ENCODE measurements at regions not wholly inside any gene's neighbourhood (a gene's known extent, or its start where the extent isn't known, plus 50 kb on each side); places are given as distances from the start of the nearest gene placed in this dataset.

DNA sequence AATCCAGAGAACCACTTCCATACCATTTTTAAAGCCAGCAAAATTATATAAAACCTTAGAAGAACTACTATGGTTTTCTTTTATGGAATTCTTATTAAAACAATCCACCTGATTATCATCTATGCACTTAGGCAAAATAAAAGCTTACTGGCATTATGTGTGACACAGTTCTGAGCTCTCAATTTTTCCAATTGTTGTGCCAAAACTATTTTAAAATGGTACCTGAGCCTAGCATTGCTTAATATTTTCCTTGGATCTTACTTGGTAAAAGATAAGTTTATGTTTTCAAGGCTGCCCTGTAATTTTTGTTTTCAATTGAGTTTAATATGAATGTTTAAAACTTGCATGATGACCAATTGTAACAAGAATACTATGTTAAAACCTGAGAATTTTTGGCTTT, 201.3 kb downstream of the MAD2L1 start:
- H3K4me3 ChIP-seq (ENCODE audit: low read depth, low read length): no peak overlapping the region
- no peak overlapping the region for H3K27ac ChIP-seq
- TF ChIP-seq, protein P1, sequence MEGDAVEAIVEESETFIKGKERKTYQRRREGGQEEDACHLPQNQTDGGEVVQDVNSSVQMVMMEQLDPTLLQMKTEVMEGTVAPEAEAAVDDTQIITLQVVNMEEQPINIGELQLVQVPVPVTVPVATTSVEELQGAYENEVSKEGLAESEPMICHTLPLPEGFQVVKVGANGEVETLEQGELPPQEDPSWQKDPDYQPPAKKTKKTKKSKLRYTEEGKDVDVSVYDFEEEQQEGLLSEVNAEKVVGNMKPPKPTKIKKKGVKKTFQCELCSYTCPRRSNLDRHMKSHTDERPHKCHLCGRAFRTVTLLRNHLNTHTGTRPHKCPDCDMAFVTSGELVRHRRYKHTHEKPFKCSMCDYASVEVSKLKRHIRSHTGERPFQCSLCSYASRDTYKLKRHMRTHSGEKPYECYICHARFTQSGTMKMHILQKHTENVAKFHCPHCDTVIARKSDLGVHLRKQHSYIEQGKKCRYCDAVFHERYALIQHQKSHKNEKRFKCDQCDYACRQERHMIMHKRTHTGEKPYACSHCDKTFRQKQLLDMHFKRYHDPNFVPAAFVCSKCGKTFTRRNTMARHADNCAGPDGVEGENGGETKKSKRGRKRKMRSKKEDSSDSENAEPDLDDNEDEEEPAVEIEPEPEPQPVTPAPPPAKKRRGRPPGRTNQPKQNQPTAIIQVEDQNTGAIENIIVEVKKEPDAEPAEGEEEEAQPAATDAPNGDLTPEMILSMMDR (IDR thresholded peaks at IDR 0.05; ENCODE audit: low read depth, low read length): no peak
- no peak for DNase-seq
- no peaks in the 10 kb centered on the region for H3K27me3 ChIP-seq (ENCODE audit: insufficient read depth, low read depth, severe bottlenecking)
- no peaks in the 10 kb centered on the region for H3K9me3 ChIP-seq (ENCODE audit: severe bottlenecking)
- no peaks in the 10 kb centered on the region for H3K36me3 ChIP-seq

DNA sequence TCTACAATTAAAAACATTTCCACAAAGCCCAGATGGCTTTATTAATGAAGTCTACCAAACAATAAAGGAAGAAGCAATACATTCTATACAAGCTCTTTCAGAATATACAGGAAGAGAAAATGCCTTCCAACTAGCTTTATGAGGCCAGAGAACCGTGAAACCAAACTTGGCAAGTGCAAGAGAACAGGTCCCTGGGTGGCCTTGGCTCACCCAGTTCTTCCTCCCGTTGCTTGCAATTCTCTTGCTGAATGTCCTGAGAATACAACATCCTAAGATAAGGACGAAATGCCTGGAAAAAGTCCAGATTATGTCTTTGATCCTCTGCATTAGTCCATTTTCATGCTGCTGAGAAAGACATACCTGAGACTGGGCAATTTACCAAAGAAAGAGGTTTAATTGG, 204.9 kb downstream of the MAD2L1 start:
- Histone ChIP-seq H3K4me3 (ENCODE audit: low read depth, low read length) (no peak overlapping the region), H3K9me3 (ENCODE audit: severe bottlenecking) (no peaks in the 10 kb centered on the region), H3K36me3 (no peaks in the 10 kb centered on the region), H3K27ac (no peak overlapping the region), H3K27me3 (ENCODE audit: insufficient read depth, low read depth, severe bottlenecking) (no peaks in the 10 kb centered on the region)
- DNase-seq: no peak
- TF ChIP-seq, protein P1 (IDR thresholded peaks at IDR 0.05; ENCODE audit: low read depth, low read length): no peak

DNA sequence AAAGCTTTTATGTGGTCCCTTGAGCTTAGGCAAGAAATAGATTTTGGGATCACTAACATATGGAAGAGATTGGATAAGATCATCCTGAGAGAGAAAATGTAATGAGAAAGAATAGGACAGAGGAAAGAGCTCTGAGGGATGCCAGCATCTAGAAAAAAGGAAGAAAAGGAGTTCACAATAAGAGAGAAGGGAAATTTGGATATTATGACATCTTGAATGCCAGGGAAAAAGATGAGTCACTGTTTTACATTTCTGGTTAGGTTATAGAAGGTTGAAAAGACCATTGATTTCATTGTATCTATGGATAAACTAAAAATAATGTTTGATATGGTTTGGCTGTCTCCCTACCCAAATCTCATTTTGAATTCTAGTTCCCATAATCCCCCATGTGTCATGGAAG, 208.5 kb downstream of the MAD2L1 start:
- Histone ChIP-seq H3K9me3 (ENCODE audit: severe bottlenecking) (no peaks in the 10 kb centered on the region), H3K27ac (no peak overlapping the region), H3K27me3 (ENCODE audit: insufficient read depth, low read depth, severe bottlenecking) (no peaks in the 10 kb centered on the region), H3K4me3 (ENCODE audit: low read depth, low read length) (no peak overlapping the region), H3K36me3 (no peaks in the 10 kb centered on the region)
- no peak for DNase-seq
- TF ChIP-seq, protein P1 (IDR thresholded peaks at IDR 0.05; ENCODE audit: low read depth, low read length): no peak

DNA sequence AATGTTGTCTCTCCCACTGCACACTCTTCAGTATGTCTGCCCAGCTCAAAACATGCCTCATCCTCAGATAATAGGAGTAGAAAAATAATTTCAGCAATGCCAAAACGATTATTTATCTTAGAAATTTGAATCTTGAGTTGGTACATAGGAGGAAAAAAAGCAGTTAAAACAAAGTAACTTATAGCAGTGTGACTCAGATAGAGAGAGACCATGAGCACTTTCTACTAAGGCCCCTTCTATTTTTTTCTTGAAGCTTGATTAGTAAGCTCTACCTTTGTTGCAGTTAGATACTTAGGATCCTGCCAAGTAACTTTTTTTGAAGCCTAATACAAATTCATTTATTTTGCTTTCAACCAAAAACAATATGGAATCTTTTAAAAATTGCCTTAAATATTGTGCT, 212.3 kb downstream of the MAD2L1 start:
- H3K27me3 ChIP-seq (ENCODE audit: insufficient read depth, low read depth, severe bottlenecking): no peaks in the 10 kb centered on the region
- DNase-seq: no peak
- TF ChIP-seq, protein P1 (IDR thresholded peaks at IDR 0.05; ENCODE audit: low read depth, low read length): no peak

DNA sequence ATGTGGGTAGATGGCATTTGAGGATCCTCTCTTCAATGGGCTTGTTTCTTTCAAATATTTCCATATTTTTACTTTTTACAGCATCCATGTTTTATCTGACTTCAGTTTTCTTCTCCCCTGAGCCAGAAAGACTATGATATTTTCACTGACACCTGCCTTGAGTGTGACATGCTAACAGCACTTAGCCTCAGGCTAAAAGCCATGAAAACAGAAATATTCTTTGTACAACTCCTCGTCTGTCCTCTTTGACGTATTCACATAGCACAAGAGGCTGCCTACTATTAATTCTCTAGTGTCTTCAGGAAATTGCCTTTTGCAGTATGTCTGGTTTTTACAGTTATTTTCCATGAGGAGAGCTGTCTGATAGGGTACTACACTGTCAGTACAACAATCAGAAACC, 215.0 kb downstream of the MAD2L1 start:
- Histone ChIP-seq H3K27ac (no peak overlapping the region), H3K27me3 (ENCODE audit: insufficient read depth, low read depth, severe bottlenecking) (no peaks in the 10 kb centered on the region), H3K9me3 (ENCODE audit: severe bottlenecking) (no peaks in the 10 kb centered on the region), H3K4me3 (ENCODE audit: low read depth, low read length) (no peak overlapping the region), H3K36me3 (no peaks in the 10 kb centered on the region)
- DNase-seq: no peak
- TF ChIP-seq, protein P1 (IDR thresholded peaks at IDR 0.05; ENCODE audit: low read depth, low read length): no peak

More for the DNA sequence above, 212.3 kb downstream of the MAD2L1 start:
- H3K9me3 ChIP-seq (ENCODE audit: severe bottlenecking): no peaks in the 10 kb centered on the region
- no peaks in the 10 kb centered on the region for H3K36me3 ChIP-seq
- H3K27ac ChIP-seq: no peak overlapping the region
- no peak overlapping the region for H3K4me3 ChIP-seq (ENCODE audit: low read depth, low read length)

DNA sequence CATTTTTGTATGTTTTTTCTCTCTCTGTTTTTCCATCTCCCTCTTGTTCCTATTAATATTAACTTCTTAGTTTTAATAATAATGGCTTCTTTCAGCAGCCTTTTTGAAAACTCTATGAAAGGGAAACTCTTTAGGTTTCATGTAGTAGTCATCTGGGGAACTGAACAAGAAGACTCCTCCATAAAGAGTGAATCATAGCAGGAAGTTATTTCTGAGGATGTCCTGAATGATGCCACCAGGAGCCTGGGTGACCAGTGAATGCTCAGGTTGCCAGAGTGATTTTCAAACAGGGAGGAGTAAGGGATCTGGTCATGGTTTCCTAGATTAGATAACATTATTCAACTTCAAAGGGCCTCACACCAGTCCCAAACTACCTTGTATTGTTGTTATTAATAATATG, 212.8 kb upstream of the PDE5A start:
- TF ChIP-seq, protein P1 (IDR thresholded peaks at IDR 0.05; ENCODE audit: low read depth, low read length): no peak
- Histone ChIP-seq H3K27ac (no peak overlapping the region), H3K27me3 (ENCODE audit: insufficient read depth, low read depth, severe bottlenecking) (no peaks in the 10 kb centered on the region), H3K4me3 (ENCODE audit: low read depth, low read length) (no peak overlapping the region), H3K36me3 (no peaks in the 10 kb centered on the region), H3K9me3 (ENCODE audit: severe bottlenecking) (no peaks in the 10 kb centered on the region)
- no peak for DNase-seq

Measured in WERI-Rb-1 (cell line).